Activated CD4-positive, alpha-beta T cell treated with anti-CD3 and anti-CD28 coated beads for 24 hours (primary cell): ENCODE measurements at regions not wholly inside any gene's neighbourhood (a gene's known extent, or its start where the extent isn't known, plus 50 kb on each side); places are given as distances from the start of the nearest gene placed in this dataset.
"Not testable (repeated sequence)": the region's sequence is repeated elsewhere in the genome, so short reads cannot be mapped to it uniquely, and the experiment has no call there.

Source experiments
- DNase-seq, 2 donors: peaks; one replicate each; pipeline ENCODE4 v3.0.0-alpha.2; 2020; ENCODE audit warnings: low read depth in 2 of 2

- DNase-seq, result not testable (repeated sequence)
Observed at GRCh38 chr20:29320216-29320949, 1937.1 kb upstream of the DEFB115 start.

- DNase-seq, result not testable (repeated sequence)
Observed at GRCh38 chr20:29323631-29324515, 1933.6 kb upstream of the DEFB115 start.

GRCh38 chr20:29324516-29325303 is 1932.8 kb upstream of the DEFB115 start:
- DNase-seq, result not testable (repeated sequence)

GRCh38 chr20:29325304-29325640 is 1932.2 kb upstream of the DEFB115 start:
- DNase-seq, result no peak

GRCh38 chr20:29325781-29326180 is 1931.7 kb upstream of the DEFB115 start:
- not testable (repeated sequence) for DNase-seq

- DNase-seq, result no peak
Observed at GRCh38 chr20:29326376-29327070, 1930.9 kb upstream of the DEFB115 start.

GRCh38 chr20:29327600-29328420 is 1929.7 kb upstream of the DEFB115 start:
- DNase-seq, result not testable (repeated sequence)

- not testable (repeated sequence) for DNase-seq
Observed at GRCh38 chr20:29330429-29331115, 1926.9 kb upstream of the DEFB115 start.

GRCh38 chr20:29349836-29350235 is 1907.6 kb upstream of the DEFB115 start:
- DNase-seq, result no peak

- DNase-seq, result not testable (repeated sequence)
Observed at GRCh38 chr20:29375937-29376336, 1881.5 kb upstream of the DEFB115 start.

- DNase-seq, result not testable (repeated sequence)
Observed at GRCh38 chr20:29392853-29393252, 1864.6 kb upstream of the DEFB115 start.

GRCh38 chr20:29408034-29408695 is 1849.3 kb upstream of the DEFB115 start:
- DNase-seq, result no peak

- not testable (repeated sequence) for DNase-seq
Observed at GRCh38 chr20:29408707-29409106, 1848.8 kb upstream of the DEFB115 start.

GRCh38 chr20:29409160-29409689 is 1848.2 kb upstream of the DEFB115 start:
- not testable (repeated sequence) for DNase-seq

GRCh38 chr20:29409833-29410805 is 1847.3 kb upstream of the DEFB115 start:
- DNase-seq, result no peak

GRCh38 chr20:29410806-29411457 is 1846.5 kb upstream of the DEFB115 start:
- DNase-seq, result no peak

GRCh38 chr20:29411458-29411820 is 1846.0 kb upstream of the DEFB115 start:
- not testable (repeated sequence) for DNase-seq
